H7 (cell line): ENCODE measurements at regions not wholly inside any gene's neighbourhood (a gene's known extent, or its start where the extent isn't known, plus 50 kb on each side); places are given as distances from the start of the nearest gene placed in this dataset.
"Not testable (repeated sequence)": the region's sequence is repeated elsewhere in the genome, so short reads cannot be mapped to it uniquely, and the experiment has no call there.

Source experiments
- DNase-seq: peaks from one replicate; pipeline ENCODE4 v3.0.0; 2012
- H3K27me3 ChIP-seq: 2 replicates; pipeline ENCODE4 v1.6.0; 2011; ENCODE audit warnings: mild to moderate bottlenecking, low read length; ENCODE audit not compliant: control insufficient read depth, insufficient read depth
- H3K36me3 ChIP-seq: replicated peaks from 2 replicates; pipeline ENCODE4 v1.5.1; 2011; ENCODE audit warnings: low read length; ENCODE audit not compliant: control insufficient read depth, insufficient read depth
- H3K4me3 ChIP-seq: 2 replicates; pipeline ENCODE4 v1.5.1; 2011; ENCODE audit warnings: low read depth, mild to moderate bottlenecking, control low read depth, low read length, moderate library complexity; ENCODE audit not compliant: insufficient read depth

DNA sequence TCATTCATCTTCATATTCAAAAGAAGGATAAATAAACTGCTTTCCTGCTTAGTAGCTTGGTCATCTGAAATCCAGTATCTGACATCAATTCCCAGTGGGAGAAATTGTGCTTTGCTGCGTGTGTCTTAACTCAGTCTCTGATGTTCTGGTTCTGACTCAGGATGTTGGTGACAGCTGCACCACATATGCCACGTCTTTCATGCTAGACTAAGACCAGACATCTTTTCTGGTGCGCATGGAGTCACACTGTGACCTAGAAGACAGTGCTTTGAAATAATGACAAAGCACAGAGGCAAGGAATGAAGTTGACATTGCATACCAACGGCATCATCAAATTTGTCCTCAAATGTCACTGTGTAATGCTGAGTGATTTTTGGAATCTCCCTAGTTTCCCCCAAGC is 308.8 kb upstream of the PLGLB1 start:
- not testable (repeated sequence) for H3K4me3 ChIP-seq, DNase-seq, H3K27me3 ChIP-seq, H3K36me3 ChIP-seq

DNA sequence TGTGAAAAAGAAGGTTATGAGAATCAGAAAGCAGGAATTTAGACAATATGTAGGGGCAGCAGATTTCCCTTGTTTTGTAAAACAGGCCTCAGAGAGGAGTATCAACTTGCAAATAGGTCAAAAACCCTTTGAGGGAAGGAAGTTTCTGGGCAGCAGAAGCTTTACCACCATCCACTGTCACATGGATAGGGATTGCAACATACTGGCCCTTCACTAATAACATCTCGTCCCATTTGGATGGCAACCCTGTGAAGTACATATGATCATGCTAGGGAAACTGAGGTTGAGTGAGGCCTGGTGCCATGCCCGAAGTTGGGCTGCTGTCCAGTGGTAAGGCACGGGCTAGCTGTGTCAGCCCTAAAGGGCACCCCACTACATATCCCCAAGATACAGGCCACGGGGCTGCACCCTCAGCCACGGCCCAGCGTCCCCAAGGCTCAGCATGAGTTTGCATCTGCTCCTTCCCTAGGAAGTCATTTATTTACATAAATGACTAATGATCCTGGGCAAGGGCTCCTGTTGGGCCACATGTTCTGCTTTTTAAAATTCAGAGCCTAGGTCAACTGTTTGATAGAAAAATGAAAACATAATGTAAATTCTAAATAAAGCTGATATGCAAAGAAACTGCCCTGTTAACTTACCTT is 310.4 kb upstream of the PLGLB1 start:
- not testable (repeated sequence) for DNase-seq, H3K36me3 ChIP-seq, H3K4me3 ChIP-seq, H3K27me3 ChIP-seq

DNA sequence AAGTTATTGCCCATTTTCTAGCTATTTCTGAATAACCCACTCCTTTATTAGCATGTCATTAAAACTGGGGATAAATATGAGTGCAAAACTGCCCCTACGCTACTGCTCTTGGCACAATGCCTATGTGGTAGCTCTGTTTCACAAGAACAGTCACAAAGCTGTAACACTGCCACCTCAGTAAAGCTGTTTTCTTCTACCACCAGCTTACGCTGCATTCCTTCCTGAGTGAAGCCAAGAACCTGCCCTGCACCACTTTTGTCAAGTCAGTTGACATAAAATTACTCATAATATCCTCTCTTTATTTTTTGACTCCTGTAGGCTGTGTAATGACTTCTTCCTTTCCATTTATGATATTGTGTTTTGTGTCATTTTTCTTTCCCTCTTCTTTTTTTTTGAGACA is 313.2 kb upstream of the PLGLB1 start:
- not testable (repeated sequence) for DNase-seq, H3K27me3 ChIP-seq, H3K4me3 ChIP-seq, H3K36me3 ChIP-seq

DNA sequence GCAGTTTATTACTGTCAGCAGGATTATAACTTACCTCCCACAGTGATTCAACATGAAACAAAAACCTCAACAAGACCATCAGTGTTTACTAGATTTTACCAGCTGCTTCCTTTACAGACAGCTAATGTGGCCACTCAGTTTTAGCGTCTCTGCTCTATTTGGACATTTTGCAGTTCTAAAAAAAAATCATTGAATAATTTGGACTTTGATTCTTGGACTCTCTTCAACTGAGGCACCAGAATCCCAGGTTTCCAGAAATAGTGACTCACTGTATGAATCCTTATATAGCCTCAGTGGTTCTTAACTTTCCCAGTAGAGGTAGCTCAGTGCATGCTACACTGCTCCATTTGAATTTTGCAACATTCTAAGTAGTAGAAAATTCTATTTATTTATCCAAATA is 317.4 kb upstream of the PLGLB1 start:
- not testable (repeated sequence) for H3K4me3 ChIP-seq, DNase-seq, H3K27me3 ChIP-seq, H3K36me3 ChIP-seq

DNA sequence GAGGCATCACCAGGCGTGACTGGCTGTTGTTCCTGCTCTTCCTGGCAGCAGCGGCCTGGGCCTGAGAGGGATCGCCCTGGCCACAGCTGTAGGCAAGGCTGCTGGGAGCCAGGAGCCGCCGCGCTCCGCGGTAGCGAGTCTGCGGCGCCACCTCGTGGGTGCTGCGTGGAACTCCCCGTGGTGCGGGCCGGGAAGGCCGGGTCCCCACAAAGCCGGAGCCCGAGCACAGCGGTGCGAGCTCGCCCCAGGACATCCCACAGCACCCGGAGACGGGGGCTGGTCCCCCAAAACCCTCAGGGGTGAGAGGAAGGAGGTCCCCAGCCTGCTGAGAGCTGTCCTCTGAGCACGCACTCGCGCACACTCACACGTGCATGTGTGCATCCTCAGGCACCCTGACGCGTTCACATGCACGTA is 320.0 kb upstream of the PLGLB1 start:
- H3K36me3 ChIP-seq, DNase-seq, H3K4me3 ChIP-seq, H3K27me3 ChIP-seq: not testable (repeated sequence)

DNA sequence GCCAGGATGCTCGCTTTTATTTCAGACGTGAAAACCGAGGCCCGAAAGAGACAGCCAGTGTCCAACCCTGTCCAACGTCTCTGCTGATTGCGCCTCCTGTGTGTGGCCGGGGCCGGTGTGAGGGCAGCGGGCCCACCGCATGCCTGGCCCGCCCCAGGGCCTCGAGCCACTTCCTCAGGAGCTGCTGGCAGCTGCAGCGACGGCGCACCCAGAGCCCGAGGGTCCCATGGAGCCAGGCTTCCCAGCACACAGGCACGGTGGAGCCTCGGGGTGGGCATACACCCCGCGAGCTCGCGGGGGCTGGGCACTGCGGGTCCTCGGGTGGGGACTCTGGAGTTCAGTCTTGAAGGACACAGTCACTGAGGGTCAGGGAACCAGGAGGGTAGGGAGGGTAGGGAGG is 320.5 kb upstream of the PLGLB1 start:
- not testable (repeated sequence) for H3K36me3 ChIP-seq, H3K27me3 ChIP-seq, H3K4me3 ChIP-seq
- DNase-seq: peak; percentile 31

DNA sequence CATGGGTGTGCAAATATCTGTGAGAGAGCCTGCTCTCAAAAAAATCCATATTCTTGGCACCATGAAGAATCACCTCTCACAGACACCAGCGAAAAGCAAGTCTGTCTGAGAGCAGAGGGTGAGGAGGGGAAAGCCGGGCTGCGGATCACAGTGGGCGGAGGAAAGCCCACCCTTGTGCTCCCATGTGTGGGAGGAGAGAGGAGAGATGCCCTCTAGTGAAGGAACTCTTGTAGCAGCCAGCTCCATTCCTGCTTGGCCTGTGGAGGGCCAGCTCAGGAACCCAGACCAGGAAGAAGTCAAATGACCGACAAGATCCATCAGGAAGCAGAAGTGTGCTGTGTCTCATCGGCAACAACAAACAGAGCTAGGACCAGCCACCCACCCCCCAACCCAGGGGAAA is 321.7 kb upstream of the PLGLB1 start:
- peak; percentile 54 for DNase-seq
- not testable (repeated sequence) for H3K27me3 ChIP-seq, H3K4me3 ChIP-seq, H3K36me3 ChIP-seq

DNA sequence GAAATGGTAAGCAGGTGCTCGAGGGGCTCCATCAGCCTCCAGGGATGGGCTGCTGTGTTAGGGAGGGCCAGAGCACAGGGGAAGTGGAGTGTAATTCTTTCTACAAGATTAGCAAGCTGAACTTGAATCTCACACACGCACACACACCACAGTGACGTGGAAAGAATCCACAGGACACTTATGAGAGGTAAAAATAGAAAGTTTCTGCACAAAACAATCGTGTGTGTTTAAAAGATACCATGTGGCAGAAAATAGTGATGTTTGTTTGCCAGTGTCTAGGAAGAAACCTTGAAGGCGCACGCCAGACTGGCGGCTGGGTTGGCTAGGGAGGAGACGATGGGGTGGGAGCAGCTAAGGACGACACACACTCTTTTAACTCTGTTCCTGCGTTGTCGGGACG is 323.6 kb upstream of the PLGLB1 start:
- not testable (repeated sequence) for H3K4me3 ChIP-seq, DNase-seq, H3K27me3 ChIP-seq, H3K36me3 ChIP-seq

DNA sequence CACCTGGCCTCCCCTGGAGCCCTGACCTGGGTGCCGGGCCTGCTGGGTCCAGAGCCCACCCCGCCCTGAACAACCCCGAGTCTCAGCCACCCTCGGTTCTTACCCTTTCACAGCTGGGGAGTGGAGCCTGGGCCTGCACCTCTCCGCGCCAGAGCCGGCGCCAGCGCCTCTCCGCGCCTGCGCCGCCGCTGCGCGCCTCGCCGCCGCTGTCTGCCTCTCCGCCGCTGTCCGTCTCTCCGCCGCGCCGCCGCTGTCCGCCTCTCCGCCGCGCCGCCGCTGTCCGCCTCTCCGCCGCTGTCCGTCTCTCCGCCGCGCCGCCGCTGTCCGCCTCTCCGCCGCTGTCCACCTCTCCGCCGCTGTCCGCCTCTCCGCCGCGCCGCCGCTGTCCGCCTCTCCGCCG is 326.9 kb upstream of the PLGLB1 start:
- peak overlapping the region; percentile 29 for H3K4me3 ChIP-seq
- H3K27me3 ChIP-seq, H3K36me3 ChIP-seq, DNase-seq: not testable (repeated sequence)

DNA sequence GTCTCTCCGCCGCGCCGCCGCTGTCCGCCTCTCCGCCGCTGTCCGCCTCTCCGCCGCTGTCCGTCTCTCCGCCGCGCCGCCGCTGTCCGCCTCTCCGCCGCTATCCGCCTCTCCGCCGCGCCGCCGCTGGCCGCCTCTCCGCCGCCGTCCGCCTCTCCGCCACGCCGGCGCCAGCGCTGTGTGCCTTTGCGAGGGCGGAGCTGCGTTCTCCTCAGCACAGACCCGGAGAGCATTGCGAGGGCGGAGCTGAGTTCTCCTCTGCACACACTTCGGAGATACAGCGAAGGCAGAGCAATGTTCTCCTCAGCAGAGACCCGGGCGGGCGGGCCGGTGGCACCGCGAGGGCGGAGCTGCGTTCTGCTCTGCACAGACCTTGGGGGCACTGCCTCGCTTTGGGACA is 327.4 kb upstream of the PLGLB1 start:
- H3K4me3 ChIP-seq, DNase-seq, H3K36me3 ChIP-seq, H3K27me3 ChIP-seq: not testable (repeated sequence)

DNA sequence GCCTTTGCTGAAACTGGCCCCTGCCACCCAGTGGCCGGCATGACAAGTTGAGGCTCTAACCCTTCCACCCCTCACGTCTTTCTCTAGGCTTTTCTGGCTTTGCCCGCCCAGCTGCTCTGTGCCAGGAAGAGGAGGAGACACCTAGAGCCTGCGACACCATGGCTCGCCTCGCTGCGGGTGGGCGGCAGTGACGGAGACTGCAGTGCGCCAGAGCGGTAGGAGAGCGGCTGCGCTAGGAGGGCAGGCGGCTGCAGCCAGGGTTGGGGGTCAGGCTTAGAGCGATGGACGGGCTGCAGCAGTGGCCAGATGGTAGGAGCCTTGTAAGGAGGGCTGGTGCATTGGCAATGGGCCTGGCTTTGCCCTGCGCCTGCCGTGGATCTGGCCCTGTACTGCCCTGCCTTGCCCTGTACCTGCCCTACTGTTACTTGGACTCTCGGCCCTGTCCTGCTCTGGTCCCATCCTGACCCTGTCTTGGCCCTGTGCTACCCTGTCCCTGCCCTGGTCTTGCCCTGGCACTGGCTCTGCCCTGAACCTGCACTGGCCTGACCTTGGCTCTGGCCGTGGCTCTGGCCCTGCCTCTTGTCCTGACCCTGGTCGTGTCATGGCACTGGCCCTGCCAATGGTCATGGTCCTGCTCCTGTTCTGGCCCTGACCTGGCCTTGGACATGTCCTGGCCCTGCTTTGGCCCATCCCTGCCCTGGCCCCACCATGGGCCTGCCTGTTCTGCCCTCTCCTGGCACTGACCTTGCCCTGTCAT is 330.7 kb upstream of the PLGLB1 start:
- not testable (repeated sequence) for DNase-seq, H3K36me3 ChIP-seq, H3K4me3 ChIP-seq, H3K27me3 ChIP-seq

DNA sequence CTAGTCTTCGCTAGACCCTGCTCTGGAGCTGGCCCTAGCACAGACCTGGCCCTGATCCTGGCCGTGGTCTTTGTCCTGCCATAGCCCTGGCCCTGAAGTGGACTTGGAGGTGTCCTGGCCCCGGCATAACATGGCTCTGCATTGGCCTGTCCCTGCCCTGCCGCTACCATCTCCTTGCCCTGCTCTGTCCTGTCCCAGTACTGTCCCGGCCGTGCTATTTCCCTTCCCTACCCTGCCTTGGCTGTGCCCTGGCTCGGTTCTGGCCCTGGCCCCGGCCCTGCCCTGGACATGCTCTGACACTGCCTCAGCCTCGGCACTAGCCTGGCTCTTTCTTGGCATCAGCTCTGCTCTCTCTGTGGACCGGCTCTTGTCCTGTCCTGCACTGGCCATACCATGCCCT is 331.8 kb upstream of the PLGLB1 start:
- not testable (repeated sequence) for H3K27me3 ChIP-seq, H3K36me3 ChIP-seq, DNase-seq

DNA sequence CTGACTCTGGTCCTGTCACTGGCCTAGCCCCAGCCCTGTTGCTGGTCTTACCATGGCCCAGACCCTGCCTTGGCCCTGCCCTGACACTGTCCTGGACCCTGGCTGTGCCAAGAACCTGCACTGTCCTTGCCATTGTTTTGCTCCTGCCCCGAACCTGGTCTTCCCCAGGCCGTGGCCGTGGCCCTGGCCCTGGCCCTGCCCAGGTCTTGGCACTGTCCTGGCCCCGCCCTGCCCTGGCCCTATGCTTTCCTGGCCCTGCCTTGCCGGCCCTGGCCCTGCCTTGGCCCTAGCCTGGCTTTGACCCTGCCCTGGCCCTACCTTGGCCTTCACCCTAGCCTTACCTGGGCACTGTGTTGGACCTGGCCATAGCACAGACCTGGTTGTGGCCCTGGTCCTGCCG is 332.5 kb upstream of the PLGLB1 start:
- H3K36me3 ChIP-seq, H3K27me3 ChIP-seq, H3K4me3 ChIP-seq, DNase-seq: not testable (repeated sequence)

More for the DNA sequence above, 331.8 kb upstream of the PLGLB1 start:
- not testable (repeated sequence) for H3K4me3 ChIP-seq

DNA sequence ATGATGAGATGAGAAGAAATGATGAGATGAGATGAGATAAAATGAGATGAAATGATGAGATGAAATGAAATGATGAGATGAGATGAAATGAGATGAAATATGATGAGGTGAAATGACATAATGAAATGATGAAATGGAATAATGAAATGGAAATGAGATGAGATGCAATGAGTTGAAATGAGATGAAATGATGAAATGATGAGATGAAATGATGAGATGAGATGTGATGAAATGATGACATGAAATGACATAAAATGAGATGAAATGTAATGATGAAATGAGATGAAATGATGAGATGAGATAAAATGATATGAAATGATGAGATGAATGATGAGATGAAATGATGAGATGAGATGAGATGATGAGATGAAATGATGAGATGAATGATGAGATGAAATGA is 338.6 kb upstream of the PLGLB1 start:
- H3K27me3 ChIP-seq, DNase-seq, H3K4me3 ChIP-seq, H3K36me3 ChIP-seq: not testable (repeated sequence)

DNA sequence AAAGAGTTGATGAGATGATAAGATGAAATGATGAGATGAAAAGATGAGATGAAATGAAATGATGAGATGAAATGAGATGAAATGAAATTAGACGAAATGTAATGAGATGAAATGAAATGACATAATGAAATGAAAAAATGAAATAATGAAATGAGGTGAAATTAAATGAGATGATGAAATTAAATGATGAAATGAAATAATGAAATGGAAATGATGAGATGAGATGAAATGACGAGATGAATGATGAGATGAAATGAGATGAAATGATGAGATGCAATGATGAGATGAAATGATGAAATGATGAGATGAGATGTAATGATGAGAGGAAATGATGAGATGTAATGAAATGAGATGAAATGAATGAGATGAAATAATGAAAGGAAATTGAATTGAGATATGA is 339.3 kb upstream of the PLGLB1 start:
- H3K4me3 ChIP-seq, DNase-seq, H3K27me3 ChIP-seq, H3K36me3 ChIP-seq: not testable (repeated sequence)
